NCI-H526 treated with DMSO at 0.1 percent for 48 hours (cell line): ENCODE measurements at regions not wholly inside any gene's neighbourhood (a gene's known extent, or its start where the extent isn't known, plus 50 kb on each side); places are given as distances from the start of the nearest gene placed in this dataset.
"Not testable (repeated sequence)": the region's sequence is repeated elsewhere in the genome, so short reads cannot be mapped to it uniquely, and the experiment has no call there.

Experiments
- DNase-seq: peaks from one replicate; lab custom pipeline; 2025; lab: John Stamatoyannopoulos, UW

DNA sequence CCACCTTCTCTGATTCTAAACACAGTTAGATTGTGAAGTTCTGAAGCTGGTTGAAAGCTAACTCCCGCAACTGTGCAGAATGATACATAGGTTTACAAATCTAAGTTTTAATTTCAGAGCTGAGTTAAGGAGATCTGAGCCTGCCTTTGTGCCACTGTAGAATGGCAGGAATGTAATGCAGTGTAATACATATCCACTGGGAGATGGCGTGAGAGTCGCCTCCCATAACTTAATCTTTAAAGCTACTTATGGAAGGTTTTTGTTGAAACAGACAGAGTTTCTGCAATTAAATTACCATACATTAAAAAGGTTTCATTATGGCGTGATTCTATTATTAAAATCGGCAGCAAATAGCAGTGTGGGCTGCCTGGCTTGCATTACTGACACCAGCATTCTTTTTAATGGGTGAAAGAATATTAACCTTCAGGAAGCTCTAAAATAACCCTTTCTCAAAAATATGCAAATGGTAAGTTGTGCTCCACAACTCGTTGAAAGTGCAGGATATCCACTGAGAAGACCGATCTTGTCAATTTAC is 257.4 kb downstream of the OLFM4 start:
- no peak for DNase-seq

DNA sequence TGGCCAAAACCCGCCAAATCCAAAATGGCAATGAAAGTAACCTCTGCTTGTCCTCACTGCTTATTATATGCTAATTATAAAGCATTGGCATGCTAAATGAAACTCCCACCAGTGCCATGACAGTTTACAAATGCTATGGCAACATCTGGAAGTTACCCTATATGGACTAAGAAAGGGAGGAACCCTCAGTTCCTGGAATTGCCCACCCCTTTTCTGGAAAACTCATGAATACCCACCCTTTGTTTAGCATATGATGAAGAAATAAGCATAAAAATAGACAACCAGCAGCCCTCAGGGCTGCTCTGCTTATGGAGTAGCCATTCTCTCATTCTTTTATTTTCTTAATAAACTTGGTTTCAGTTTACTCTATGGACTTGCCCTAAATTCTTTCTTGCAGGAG is 269.8 kb downstream of the OLFM4 start:
- DNase-seq, result no peak

DNA sequence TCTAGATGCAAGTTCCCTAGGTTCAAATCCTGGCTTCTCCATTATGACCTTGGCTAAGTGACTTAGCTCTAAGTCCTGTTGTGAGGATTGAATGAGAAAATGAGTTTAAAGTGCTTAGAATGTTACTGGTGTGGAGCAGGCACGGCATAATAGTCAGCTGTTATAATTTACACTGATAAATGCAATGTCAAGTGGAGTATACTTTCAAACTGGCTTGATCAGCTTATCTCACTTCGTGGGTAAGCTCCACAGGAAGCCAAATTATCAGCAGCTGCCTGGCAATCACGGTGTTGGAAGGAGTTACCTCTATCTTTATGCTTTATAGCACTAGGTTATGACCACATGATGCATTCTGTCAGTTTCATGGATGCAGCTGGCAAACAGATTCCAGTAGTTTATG is 272.8 kb downstream of the OLFM4 start:
- no peak for DNase-seq

DNA sequence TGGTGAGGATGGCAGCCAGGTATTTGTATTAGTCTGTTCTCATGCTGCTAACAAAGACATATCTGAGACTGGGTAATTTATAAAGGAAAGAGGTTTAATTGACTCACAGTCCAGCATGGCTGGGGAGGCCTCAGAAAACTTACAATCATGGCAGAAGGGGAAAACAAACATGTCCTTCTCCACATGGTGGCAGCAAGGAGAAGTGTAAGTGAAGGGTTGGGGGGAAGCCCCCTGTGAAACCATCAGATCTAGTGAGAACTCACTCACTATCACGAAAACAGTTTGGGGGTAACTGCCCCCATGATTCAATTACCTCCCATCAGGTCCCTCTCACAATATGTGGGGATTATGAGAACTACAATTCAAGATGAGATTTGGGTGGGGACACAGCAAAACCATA is 276.8 kb downstream of the OLFM4 start:
- DNase-seq, result not testable (repeated sequence)

DNA sequence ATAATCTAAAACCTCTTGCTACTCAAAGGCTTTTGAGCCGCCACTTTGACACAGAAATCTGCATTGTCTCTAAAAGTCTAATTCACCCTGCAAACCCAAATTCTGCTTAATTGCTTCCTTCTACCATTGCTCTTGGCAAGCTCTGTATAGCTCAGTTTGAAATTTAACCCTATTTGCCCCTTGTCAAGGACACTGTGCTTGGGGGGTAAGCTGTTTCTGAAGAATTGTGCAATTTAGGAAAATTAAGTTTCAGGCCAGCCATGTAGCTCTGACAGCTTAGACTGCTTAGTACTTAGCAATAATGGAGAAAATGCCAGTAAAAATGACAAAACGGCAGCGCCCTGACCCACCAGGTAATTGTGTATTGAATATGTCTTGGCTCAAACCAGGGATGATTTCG is 282.2 kb downstream of the OLFM4 start:
- no peak for DNase-seq

DNA sequence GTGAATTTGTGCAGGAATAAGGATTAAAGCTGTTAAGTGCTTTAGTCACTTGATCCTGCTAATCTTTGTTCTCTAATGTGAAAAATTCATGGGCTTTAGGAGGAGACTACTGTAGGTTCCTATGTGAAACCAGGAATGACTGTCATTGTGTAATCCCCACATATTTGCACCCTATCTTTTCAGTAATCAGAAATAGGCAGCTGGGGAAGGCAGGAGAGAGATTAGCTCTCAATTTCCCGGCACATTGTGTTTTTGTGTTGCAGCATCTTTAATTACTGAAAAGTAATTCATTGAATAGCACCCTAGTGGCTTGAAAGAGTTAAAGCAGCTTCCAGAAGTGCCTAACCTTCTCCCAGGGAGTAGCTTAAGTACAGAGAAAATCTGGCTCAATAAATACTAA is 282.9 kb downstream of the OLFM4 start:
- no peak for DNase-seq

DNA sequence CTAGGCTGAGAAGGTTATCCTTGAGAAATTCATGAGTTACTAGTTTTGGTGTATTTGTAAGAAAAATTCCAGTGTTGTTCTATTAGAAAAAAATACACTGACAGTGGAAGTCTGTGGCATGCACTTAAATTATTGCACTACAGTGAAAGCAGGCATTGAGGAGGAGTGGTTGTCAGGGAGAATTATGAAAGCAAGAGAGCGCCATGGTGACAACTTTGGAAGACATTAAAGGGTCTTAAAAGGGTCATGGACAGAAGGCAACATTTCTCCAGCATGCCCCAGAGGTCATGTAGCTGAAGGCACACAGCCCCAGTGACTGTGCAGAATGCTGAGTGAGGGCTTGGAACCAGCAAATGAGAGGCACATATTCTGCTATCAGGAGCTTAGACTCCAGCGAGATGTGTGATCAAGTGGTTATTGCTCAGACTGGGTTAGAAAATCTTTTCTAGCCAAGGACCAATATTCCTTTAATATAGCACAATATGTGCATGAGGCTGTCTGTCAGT is 292.7 kb downstream of the OLFM4 start:
- DNase-seq, result no peak

DNA sequence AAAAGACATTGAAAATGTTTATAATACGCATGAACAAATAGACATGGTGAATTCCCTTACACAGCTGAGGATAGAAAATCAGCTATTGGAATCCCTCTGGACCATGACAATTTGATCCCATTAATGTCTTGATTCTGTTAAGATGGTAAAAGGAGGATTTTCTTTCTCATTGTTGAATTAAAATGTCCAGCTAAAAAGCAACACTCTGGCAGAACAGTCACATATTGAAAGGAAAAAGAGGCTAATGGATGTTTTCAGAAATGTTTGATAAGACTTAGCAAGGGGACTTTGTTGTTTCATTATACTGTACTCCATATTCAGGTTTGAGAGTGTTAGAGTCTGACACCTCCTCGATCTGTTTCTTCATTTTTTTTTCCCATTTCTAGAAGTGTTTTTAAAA is 296.0 kb downstream of the OLFM4 start:
- DNase-seq, result no peak

DNA sequence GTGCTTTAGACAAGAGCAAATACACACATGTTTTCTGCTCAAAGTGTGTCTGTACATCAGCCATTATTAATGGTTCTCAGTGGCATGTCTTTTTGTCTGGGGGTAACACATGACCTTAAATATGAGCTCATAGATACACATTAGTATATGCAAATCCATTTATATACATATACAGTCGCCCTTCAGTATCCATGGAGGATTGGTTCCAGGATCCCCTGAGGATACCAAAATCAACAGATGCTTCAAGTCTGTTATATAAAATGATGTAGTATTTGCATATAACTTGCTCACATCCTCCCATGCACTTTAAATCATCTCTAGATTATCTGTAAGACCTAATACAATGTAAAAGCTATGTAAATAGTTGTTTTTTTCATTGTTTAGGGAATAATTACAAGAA is 298.1 kb downstream of the OLFM4 start:
- peak; percentile 98 for DNase-seq

DNA sequence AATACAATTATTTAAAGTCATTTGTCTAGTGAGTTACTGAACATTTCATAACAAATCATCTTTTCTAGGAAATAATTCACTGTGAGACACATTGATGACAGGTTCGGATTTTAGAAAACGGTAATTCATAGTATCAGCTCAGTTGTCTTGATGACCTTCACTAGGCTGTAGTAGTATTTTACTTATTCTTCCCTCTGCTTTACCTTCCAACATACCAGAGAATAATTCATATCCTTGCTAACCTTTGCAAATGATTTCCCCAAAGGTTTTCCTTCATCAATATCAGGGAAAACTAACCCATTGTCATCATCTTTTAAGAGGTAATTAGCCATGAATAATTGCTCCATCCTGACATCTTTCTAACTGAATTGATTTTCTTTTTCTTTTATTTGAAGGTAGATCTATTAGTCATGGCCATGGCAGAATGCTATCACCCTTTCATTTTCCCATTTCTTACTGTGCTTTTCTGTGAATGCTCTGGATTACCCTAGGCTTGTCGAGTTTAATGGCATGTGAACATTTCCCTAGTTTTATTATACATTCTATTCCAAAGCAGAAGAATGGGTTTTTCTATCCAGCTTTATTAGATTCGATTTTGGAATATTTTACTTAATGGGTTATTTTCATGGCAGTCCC is 299.2 kb downstream of the OLFM4 start:
- no peak for DNase-seq

DNA sequence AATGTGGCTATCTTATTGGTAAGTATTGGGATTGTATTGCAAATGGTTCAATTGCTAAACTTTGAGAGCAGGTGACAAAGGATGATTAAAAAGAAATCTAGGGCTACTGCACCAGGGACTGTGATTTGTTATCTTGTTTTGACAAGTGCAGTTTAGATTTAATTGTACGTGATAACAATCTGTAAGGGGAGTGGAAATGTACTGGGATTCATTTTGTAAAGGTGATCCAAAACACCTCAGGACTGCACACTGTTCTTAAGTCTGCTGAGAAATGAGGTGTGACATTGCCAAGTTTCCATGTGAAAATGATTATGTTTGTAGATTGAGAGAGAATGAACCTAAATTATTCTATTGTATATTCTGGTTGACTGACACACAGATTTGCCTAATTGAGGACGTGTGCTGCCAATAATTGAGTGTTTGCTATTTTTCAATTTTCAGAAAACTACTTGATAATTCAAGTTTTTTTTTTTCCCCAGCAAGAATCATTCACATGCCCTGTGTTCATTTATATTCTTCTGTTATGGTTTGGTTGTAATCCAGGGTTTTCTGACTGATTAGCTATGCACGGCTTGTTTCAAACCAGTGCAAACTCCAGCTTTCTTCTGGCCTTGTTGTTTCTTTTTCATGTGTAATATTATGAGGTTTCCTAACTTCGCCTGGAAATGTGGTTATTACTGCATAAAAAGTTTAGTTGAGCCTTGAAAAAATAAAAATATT is 308.0 kb downstream of the OLFM4 start:
- DNase-seq, result no peak

DNA sequence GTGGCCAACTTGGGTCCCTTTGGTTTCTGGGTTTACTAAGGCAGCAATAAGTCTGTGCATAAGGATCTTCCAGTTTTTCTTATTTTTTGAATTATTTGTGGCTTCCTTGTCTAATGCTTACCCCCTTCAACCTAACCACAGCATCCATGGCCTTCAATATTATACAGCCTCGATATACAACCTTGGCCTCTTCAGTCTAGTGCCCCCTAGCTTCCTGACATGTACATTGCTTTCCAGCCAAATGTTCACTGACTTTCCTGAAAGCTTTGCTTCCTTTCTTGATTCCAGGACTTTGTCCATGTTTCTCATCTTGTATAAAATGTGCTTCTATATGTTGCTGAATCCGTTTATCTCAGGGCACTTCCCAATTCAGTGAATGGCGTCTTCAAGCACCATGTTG is 310.1 kb downstream of the OLFM4 start:
- no peak for DNase-seq

DNA sequence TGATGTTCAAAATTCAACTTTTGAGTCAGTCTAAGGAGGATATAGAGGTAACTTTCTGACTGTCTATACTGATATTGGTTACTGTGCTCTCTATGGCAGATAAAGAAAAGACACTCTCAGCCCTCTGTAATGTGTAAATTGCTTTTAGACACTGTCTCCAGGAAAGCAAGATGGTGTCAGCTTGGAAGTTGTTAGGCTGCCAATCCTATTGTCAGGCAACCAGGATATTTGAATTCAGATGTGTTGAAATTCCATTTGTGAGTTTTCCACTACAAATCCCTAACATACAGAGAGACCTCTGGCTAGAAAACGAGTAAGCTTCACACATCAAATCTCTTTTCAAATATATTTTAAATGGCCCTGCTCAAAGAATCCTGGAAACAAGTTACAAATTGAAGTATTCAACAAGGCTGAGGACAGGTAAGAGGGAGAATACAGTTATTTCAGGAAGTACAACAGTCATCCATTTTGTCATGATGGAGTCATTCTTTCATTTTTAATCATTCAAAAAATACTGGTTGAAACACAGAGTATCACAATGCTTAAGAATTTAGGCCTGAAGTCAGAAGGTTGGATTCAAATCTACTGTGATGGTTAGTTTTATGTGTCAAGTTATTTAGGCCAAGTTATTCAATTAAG is 312.0 kb downstream of the OLFM4 start:
- no peak for DNase-seq

DNA sequence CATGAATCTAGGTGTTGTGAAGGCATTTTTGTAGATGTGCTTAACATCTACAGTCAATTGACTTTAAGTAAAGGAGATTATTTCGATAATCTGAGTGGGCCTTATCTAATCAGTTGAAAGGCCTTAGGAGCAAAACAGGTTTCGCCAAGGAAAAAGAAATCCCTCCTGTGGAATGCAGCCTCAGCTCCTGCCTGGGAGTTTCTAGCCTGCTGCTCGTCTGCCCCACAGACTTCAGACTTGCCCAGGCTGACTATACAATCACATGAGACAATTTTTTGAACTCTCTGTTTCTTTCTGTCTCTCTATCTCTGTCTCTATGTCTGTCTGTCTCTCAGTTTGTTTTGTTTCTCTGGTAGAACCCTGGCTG is 312.5 kb downstream of the OLFM4 start:
- DNase-seq, result no peak

DNA sequence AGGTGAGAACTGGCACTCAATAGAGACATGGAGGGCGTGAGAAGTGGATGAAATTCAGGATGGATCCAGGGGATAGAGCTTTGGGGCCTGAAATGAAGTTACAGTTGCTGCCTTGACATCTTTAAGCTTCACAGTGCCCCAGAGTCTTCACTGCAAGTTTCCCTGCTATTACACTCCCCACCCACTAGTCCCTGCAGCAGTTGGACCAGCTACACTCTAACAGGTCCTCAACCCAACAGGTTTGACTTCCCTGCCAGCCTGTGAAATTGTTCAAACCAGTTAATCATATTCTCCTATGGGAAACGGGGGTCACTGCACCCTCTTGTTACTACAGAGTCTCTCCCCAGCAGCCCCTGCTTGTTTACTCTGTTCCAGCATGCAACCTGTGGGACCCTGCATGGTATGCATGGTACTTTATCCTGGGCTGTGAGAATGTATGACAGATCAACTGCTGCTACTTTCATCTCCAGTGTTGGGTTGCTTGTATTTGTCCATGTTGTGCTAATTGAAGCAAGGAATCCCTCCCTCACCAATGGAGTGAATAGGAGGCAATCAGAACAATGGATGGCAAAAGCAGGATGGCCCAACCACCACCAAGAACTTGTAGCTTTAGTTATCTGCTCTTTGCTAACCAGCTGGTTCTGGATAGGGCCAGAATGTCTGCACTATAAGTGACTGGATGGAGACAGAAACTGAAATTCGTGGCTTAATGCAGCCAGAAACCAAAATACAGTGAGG is 314.2 kb downstream of the OLFM4 start:
- no peak for DNase-seq

DNA sequence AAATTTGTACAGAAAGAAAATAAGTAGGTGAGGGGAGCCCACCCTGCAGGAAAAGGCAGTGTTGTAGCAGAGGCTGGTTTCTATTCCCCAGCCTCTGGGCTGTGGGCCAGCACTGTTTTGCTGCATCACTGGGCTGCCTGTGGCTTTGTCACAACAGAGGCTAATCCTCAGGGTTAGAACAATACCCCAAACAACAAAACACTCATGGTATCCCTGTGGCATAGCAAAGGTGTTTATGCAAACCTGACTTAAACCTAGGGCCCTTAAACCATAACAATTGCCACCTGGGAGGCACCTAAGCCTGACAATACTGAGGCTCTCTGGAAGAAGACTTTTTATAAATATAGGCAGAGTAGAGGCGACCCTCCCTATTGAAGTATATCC is 314.7 kb downstream of the OLFM4 start:
- no peak for DNase-seq

DNA sequence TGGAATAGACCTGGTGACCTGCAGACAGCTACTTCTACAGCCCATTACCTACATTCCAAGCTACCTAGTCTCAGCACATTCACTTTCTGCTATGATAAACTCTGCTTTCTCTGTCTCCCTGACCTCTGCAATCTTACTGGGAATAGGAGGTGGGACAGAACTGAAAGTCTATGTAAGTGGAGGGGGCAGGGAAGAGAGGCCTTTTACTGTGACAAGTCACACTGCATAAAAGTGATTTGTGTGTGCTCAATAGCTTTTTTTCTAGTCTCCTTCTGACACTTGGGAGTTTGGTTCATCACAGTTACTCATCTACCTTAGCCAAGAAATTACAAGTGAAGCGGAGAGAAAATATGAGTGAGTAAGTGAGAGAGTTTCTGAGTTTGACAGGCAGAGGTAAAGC is 322.4 kb downstream of the OLFM4 start:
- DNase-seq, result no peak

DNA sequence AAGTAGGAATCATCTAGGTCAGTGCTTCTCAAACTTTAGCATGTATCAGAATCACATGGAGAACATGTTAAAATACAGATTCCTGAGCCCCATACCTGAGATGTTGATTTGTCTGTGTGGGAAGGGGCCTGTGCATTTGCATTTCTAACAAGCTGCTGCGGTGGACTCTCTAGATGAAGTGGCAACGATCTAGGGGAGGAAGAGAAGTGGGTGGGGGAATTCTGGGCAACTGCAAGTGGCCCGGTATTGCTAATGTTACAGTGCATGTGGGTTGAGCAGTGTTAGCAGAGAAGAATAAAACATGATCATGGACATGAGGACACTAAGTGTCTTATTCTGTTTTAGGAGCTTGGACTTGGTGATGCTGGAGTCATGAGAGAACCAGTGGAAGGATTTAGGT is 329.0 kb downstream of the OLFM4 start:
- DNase-seq, result no peak

DNA sequence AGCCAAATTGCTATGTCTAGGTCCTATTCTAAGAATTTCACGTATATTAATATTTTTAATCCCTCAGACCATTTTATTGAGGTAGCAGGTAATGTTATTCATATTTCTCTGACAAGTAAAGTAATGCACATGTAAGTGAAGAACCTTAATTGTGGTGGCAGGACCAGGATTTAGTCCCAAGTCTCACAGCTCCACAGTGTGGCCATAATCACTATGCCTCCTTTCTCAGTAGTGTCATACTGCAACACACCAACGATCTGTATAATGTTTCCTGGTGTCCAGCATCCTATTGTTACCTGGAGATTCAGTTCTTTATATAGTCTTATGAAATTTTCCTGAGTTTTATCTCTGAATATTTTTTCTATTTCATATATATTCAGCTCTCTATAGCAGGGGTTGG is 340.3 kb downstream of the OLFM4 start:
- DNase-seq, result peak; percentile 33

DNA sequence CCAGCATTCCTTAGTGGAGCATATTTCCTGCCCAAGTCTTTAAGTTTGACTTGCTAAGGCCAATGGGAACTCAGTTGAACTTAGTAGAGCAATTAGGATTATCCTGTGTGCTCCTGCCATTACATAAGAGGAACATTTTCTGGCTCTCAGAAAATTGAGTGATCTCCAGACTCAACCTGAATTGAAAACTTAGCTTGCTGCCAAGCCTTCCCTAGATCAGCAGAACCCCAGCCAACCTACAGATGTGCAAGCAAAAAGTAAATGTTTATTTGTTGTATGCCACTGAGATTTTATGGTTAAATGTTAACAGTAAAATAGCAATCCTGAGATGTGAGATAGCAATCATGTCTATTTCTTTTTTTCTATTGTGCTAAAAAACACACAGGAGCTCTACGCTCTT is 350.9 kb downstream of the OLFM4 start:
- DNase-seq, result no peak

DNA sequence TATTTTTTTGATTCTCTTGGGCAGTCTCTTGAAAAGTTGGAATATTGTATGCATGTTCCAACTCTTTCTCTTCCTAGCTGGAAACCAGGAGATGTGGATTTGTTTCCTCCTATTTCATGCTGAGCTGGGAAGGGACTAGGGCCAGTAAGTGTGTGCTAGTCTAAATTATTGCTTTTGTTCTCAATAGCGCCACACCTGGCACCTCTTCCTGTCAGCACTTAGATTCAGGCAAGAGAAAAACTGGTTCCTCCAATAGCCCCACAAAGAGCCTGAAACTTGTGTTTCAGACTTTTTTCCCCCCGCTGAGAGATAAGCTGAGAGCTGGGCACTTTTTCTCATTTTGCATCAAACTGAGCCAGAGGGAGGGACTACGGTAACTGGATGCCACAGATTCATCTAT is 353.4 kb downstream of the OLFM4 start:
- DNase-seq, result no peak

DNA sequence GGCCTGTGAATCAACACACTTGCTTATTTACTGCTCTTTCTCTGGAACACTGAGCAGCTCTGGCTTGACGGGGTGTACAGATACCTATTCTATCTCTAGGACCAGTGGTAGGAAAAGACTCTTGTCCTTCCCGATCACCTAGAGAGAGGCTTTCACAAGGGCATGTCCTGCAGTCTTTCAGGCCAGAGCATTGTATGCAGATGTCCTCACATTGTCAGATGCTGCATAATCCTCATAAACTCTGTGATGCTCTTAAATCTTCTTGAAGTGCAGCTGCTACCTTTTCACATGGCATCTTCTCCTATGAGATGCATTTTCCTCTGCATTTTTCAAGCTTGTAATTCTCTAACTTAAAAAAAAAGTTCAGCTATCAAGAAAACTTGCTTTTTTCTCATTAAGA is 369.4 kb downstream of the OLFM4 start:
- DNase-seq, result no peak

DNA sequence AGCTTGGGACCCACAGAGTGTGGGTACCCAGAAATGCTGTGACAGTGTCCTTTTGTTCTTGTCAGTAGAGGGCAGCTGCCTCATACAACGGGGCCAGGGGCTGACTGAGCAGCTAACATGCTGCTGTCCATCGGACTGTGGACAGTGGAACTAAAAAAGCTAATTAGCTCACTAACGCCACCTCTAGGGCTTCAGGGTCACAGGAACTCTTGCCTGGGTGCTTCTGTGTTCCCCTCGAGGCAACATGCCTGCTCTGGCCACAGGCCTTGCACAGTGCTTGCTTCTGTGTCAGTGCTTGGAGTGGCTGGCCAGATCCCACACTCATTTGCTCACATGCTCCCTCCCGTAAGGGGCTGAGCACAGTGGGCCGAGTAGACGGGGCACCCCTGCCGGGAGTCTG is 377.0 kb downstream of the OLFM4 start:
- DNase-seq, result no peak
